Ovary (tissue), 7 donors: ENCODE measurements at regions not wholly inside any gene's neighbourhood (a gene's known extent, or its start where the extent isn't known, plus 50 kb on each side); places are given as distances from the start of the nearest gene placed in this dataset.

Experiments used
- DNase-seq, 5 donors: peaks; one replicate each; pipeline ENCODE4 v3.0.0-alpha.2; 2019 to 2020
- H3K27ac ChIP-seq, 2 donors: fragments of 200-600 bp; one replicate each; pipeline versions ENCODE4 v1.5.1 to v1.8.0; 2019 to 2022
- H3K27me3 ChIP-seq: fragments of 200-600 bp; one replicate; pipeline ENCODE4 v1.8.0; 2022
- H3K36me3 ChIP-seq: fragments of 200-600 bp; sonication (generic); one replicate; pipeline ENCODE4 v1.5.1; 2019
- H3K4me1 ChIP-seq: one replicate; pipeline ENCODE4 v1.8.1; 2013; ENCODE audit warnings: mild to moderate bottlenecking, moderate library complexity; ENCODE audit not compliant: insufficient read depth
- H3K4me3 ChIP-seq: fragments of 200-600 bp; sonication (generic); one replicate; pipeline ENCODE4 v1.5.1; 2017
- H3K9me3 ChIP-seq, 2 donors: fragments of 200-600 bp in 1 of 2; sonication (generic) in 1 of 2; one replicate each; pipeline versions ENCODE4 v1.5.1 to v1.8.1; 2013 to 2019; ENCODE audit warnings: mild to moderate bottlenecking in 1 of 2, moderate library complexity in 1 of 2
- EP300 ChIP-seq: sonication (generic); formaldehyde crosslinking; IDR thresholded peaks from one replicate; pipeline ENCODE4 v1.6.1; 2017; ENCODE audit warnings: antibody characterized with exemption
- POLR2A ChIP-seq: fragments of 450-650 bp; IDR thresholded peaks from one replicate; pipeline ENCODE4 v1.6.1; 2017; ENCODE audit warnings: antibody characterized with exemption, mild to moderate bottlenecking, moderate library complexity
- WGBS, 3 donors: extraction: QIAGEN DNeasy Blood & Tissue Kit in 1 of 3; methylation state at CpG; one replicate each; pipeline versions ENCODE4 v1.1.5 to v1.1.7; 2013 to 2017; 5-methylcytosine and 5-hydroxymethylcytosine counted together
- intact Hi-C, 4 donors: fragments of 100-400 bp; cut with DNase I; formaldehyde crosslinking; loops; one replicate each; pipeline versions ENCODE4 v1.11.0 to v1.15.1; 2022 to 2023
- TF ChIP-seq, protein P1 (sequence below), 3 donors: fragments of 450-650 bp in 2 of 3; fragments of 200-600 bp in 1 of 3; IDR thresholded peaks; one replicate each; pipeline versions ENCODE4 v1.5.1 to v1.8.0; 2016 to 2022; ENCODE audit warnings: antibody characterized with exemption in 3 of 3, mild to moderate bottlenecking in 1 of 3
- donor health status: DM: no; HTN: no; CAD: no; lungs with moderate emphysema.
- donor health status: DM: no; HTN: no; CAD: no.
- donor health status: Bipolar disorder and iron deficiency.
- donor health status: DM: no; HTN: no; CAD: no.
- donor health status: DM: yes; HTN: yes; CAD: no.

GRCh38 chr14:97350415-97350814 lies 553.2 kb downstream of the VRK1 start:
- no peak overlapping the region for H3K27ac ChIP-seq
- H3K4me1 ChIP-seq = no peaks in the 10 kb centered on the region
- TF ChIP-seq EP300 (no peak), POLR2A (no peak)
- TF ChIP-seq, protein P1, sequence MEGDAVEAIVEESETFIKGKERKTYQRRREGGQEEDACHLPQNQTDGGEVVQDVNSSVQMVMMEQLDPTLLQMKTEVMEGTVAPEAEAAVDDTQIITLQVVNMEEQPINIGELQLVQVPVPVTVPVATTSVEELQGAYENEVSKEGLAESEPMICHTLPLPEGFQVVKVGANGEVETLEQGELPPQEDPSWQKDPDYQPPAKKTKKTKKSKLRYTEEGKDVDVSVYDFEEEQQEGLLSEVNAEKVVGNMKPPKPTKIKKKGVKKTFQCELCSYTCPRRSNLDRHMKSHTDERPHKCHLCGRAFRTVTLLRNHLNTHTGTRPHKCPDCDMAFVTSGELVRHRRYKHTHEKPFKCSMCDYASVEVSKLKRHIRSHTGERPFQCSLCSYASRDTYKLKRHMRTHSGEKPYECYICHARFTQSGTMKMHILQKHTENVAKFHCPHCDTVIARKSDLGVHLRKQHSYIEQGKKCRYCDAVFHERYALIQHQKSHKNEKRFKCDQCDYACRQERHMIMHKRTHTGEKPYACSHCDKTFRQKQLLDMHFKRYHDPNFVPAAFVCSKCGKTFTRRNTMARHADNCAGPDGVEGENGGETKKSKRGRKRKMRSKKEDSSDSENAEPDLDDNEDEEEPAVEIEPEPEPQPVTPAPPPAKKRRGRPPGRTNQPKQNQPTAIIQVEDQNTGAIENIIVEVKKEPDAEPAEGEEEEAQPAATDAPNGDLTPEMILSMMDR (IDR thresholded peaks at IDR 0.05) = no peak
- no peaks in the 10 kb centered on the region for H3K27me3 ChIP-seq
- no peaks in the 10 kb centered on the region for H3K36me3 ChIP-seq
- H3K9me3 ChIP-seq = no peaks in the 10 kb centered on the region
- H3K4me3 ChIP-seq = no peak overlapping the region
- 80 to 84% (median 84%) methylated on average over 2 of the region's 2 CpGs for WGBS, 3 donors
- intact Hi-C loops = no loop called here
- DNase-seq = no peak

GRCh38 chr14:97350894-97351731 lies 553.9 kb downstream of the VRK1 start:
- intact Hi-C loops = no loop called here
- no peak overlapping the region for H3K27ac ChIP-seq
- H3K27me3 ChIP-seq = no peaks in the 10 kb centered on the region
- no peak overlapping the region for H3K4me3 ChIP-seq
- no peaks in the 10 kb centered on the region for H3K9me3 ChIP-seq
- no peaks in the 10 kb centered on the region for H3K36me3 ChIP-seq
- TF ChIP-seq EP300 (no peak), POLR2A (no peak)
- DNase-seq = no peak
- WGBS, 3 donors = 49 to 61% (median 50%) methylated on average over 7 of the region's 7 CpGs
- no peaks in the 10 kb centered on the region for H3K4me1 ChIP-seq

GRCh38 chr14:97353102-97353501 lies 555.9 kb downstream of the VRK1 start:
- TF ChIP-seq EP300 (no peak), POLR2A (no peak)
- TF ChIP-seq, protein P1 (IDR thresholded peaks at IDR 0.05) = no peak
- DNase-seq = no peak
- Histone ChIP-seq H3K9me3 (no peaks in the 10 kb centered on the region), H3K4me1 (no peaks in the 10 kb centered on the region), H3K4me3 (no peak overlapping the region), H3K27ac (no peak overlapping the region), H3K36me3 (no peaks in the 10 kb centered on the region), H3K27me3 (no peaks in the 10 kb centered on the region)
- WGBS, 3 donors = 79 to 84% (median 82%) methylated on average over 5 of the region's 5 CpGs
- intact Hi-C loops = no loop called here

DNA sequence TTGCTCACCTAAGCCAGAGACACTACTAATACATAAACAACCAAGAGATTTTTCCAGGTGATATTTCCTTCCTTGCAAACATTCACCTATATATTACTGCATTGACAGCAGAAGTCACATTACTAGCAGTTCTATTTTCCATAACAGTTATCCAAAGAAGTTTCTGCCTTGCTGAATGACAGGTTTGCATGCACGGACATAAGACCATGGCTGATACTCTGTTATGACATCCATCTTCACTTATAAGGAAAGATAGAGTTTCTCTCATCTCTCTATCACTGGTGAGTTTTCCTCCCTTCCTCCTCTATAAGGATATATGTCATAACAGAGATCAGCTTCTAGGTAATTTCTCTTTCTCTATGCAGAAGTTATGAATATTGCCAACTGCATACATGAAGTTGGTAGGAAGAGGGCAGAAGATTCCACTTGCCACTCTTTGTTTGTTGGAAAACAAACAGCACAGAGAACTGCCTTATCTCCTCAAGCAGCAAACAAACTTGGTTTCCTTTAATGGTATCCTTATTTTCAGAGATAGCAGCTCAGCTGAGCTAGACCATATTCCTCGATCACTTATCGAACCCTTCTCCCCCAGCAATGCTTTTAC lies 557.0 kb downstream of the VRK1 start:
- no peaks in the 10 kb centered on the region for H3K9me3 ChIP-seq
- TF ChIP-seq POLR2A = no peak
- no peak overlapping the region for H3K4me3 ChIP-seq
- no peaks in the 10 kb centered on the region for H3K36me3 ChIP-seq
- intact Hi-C loops = no loop called here
- WGBS, 3 donors = 51 to 63% (median 61%) methylated on average over 3 of the region's 3 CpGs
- DNase-seq = no peak
- no peaks in the 10 kb centered on the region for H3K27me3 ChIP-seq
- H3K4me1 ChIP-seq = no peaks in the 10 kb centered on the region
- H3K27ac ChIP-seq = no peak overlapping the region

DNA sequence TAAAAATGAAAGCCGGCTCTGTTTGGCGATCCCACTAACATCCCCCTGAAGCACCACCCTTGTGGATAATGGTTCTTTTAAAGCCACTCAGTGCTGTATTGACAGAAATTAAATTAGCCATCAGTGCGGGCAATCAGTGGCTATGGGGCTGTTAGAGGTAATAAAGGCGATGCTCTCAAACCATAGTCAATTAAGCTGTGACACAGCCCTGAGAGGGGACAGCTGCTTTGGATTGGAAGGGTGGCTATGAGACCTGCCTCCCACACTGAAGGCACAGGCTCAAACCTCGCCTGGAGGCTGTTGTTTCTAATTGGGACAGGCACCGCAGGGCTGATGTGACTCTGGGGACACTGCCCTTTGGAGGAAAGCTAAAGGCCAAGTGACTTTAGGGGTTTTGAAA lies 562.2 kb downstream of the VRK1 start:
- H3K9me3 ChIP-seq = no peaks in the 10 kb centered on the region
- H3K36me3 ChIP-seq = no peaks in the 10 kb centered on the region
- no peak overlapping the region for H3K4me3 ChIP-seq
- 44 to 59% (median 45%) methylated on average over 6 of the region's 6 CpGs for WGBS, 3 donors
- H3K27me3 ChIP-seq = no peaks in the 10 kb centered on the region
- no peak overlapping the region for H3K27ac ChIP-seq
- intact Hi-C loops = no loop called here
- no peak for DNase-seq
- no peaks in the 10 kb centered on the region for H3K4me1 ChIP-seq
- TF ChIP-seq POLR2A (no peak), EP300 (no peak)
- TF ChIP-seq, protein P1 (IDR thresholded peaks at IDR 0.05) = no peak
